DND-41 (cell line): ENCODE measurements at regions not wholly inside any gene's neighbourhood (a gene's known extent, or its start where the extent isn't known, plus 50 kb on each side); places are given as distances from the start of the nearest gene placed in this dataset.

Experiments used
- CTCF ChIP-seq: IDR thresholded peaks from 2 replicates; pipeline ENCODE4 v1.5.1; 2012; ENCODE audit warnings: borderline replicate concordance, low read length, moderate library complexity, mild to moderate bottlenecking; ENCODE audit not compliant: poor library complexity, severe bottlenecking; ENCODE audit errors: extremely low read depth
- EZH2 ChIP-seq: IDR thresholded peaks from 3 replicates; pipeline ENCODE4 v1.6.1; 2012; ENCODE audit warnings: borderline replicate concordance, low read depth, mild to moderate bottlenecking, moderate library complexity, low read length, inconsistent platforms; ENCODE audit not compliant: severe bottlenecking

GRCh38 chr10:61844116-61844822 is 57.2 kb upstream of the ARID5B start:
- TF ChIP-seq EZH2, result no peak
- TF ChIP-seq CTCF, result no peak
